ENCODE measurements at regions not wholly inside any gene's neighbourhood (a gene's known extent, or its start where the extent isn't known, plus 50 kb on each side); places are given as distances from the start of the nearest gene placed in this dataset.

- 86 to 100% methylated on average over 1 of the region's 1 CpG for WGBS, 2 donors
- no peaks in the 10 kb centered on the region for H3K9me3 ChIP-seq
- H3K27ac ChIP-seq: no peak overlapping the region
- no peaks in the 10 kb centered on the region for H3K36me3 ChIP-seq
- no peak overlapping the region for H3K4me3 ChIP-seq
- TF ChIP-seq CTCF (IDR thresholded peaks at IDR 0.05) (no peak), EP300 (IDR thresholded peaks at IDR 0.05) (no peak), POLR2A (IDR thresholded peaks at IDR 0.05) (no peak), POLR2AphosphoS5 (IDR thresholded peaks at IDR 0.05) (no peak)
- no peak for ATAC-seq (ENCODE audit: low FRiP score in 2 of 2)
- no peak for DNase-seq
- no peaks in the 10 kb centered on the region for H3K27me3 ChIP-seq
- no peaks in the 10 kb centered on the region for H3K4me1 ChIP-seq
Observed at GRCh38 chr13:30044932-30045331, 194.5 kb upstream of the UBL3 start.

GRCh38 chr13:30043631-30043925, 193.2 kb upstream of the UBL3 start:
- TF ChIP-seq POLR2AphosphoS5 (IDR thresholded peaks at IDR 0.05) (no peak), CTCF (IDR thresholded peaks at IDR 0.05) (no peak)
- DNase-seq: no peak
- H3K27me3 ChIP-seq: no peaks in the 10 kb centered on the region
- no peaks in the 10 kb centered on the region for H3K9me3 ChIP-seq
- H3K36me3 ChIP-seq: no peaks in the 10 kb centered on the region
- H3K4me1 ChIP-seq: no peaks in the 10 kb centered on the region
- H3K27ac ChIP-seq: no peak overlapping the region
- H3K4me3 ChIP-seq: no peak overlapping the region
- ATAC-seq (ENCODE audit: low FRiP score in 2 of 2): no peak

GRCh38 chr13:30042891-30043630, 192.6 kb upstream of the UBL3 start:
- no peak for ATAC-seq (ENCODE audit: low FRiP score in 2 of 2)
- Histone ChIP-seq H3K36me3 (no peaks in the 10 kb centered on the region), H3K4me3 (no peak overlapping the region), H3K4me1 (no peaks in the 10 kb centered on the region), H3K27me3 (no peaks in the 10 kb centered on the region), H3K9me3 (no peaks in the 10 kb centered on the region), H3K27ac (no peak overlapping the region)
- TF ChIP-seq CTCF (IDR thresholded peaks at IDR 0.05) (no peak), POLR2A (IDR thresholded peaks at IDR 0.05) (no peak), EP300 (IDR thresholded peaks at IDR 0.05) (no peak), POLR2AphosphoS5 (IDR thresholded peaks at IDR 0.05) (no peak)
- WGBS, 2 donors: 94 to 95% methylated on average over 5 of the region's 5 CpGs
- DNase-seq: no peak

GRCh38 chr13:30042272-30042671, 191.9 kb upstream of the UBL3 start:
- no peaks in the 10 kb centered on the region for H3K4me1 ChIP-seq
- DNase-seq (no peak), ATAC-seq (ENCODE audit: low FRiP score in 2 of 2) (no peak)
- no peak for TF ChIP-seq CTCF (IDR thresholded peaks at IDR 0.05)
- no peak for TF ChIP-seq POLR2AphosphoS5 (IDR thresholded peaks at IDR 0.05)
- no peak for TF ChIP-seq POLR2A (IDR thresholded peaks at IDR 0.05)
- no peak for TF ChIP-seq EP300 (IDR thresholded peaks at IDR 0.05)
- H3K27me3 ChIP-seq: no peaks in the 10 kb centered on the region
- no peak overlapping the region for H3K4me3 ChIP-seq
- no peaks in the 10 kb centered on the region for H3K36me3 ChIP-seq
- no peaks in the 10 kb centered on the region for H3K9me3 ChIP-seq
- H3K27ac ChIP-seq: no peak overlapping the region
- 68 to 87% methylated on average over 3 of the region's 3 CpGs for WGBS, 2 donors

- 46 to 51% methylated on average over 3 of the region's 3 CpGs for WGBS, 2 donors
- no peaks in the 10 kb centered on the region for H3K36me3 ChIP-seq
- ATAC-seq (ENCODE audit: low FRiP score in 2 of 2) (no peak), DNase-seq (no peak)
- no peak for TF ChIP-seq POLR2AphosphoS5 (IDR thresholded peaks at IDR 0.05)
- no peak for TF ChIP-seq EP300 (IDR thresholded peaks at IDR 0.05)
- TF ChIP-seq CTCF (IDR thresholded peaks at IDR 0.05): no peak
- no peak for TF ChIP-seq POLR2A (IDR thresholded peaks at IDR 0.05)
- no peaks in the 10 kb centered on the region for H3K4me1 ChIP-seq
- no peaks in the 10 kb centered on the region for H3K27me3 ChIP-seq
- no peak overlapping the region for H3K4me3 ChIP-seq
- H3K9me3 ChIP-seq: no peaks in the 10 kb centered on the region
- H3K27ac ChIP-seq: no peak overlapping the region
Observed at GRCh38 chr13:30039511-30039911, 189.1 kb upstream of the UBL3 start.

Data from upper lobe of left lung (tissue), 6 donors.